H9 (cell line): ENCODE measurements at regions not wholly inside any gene's neighbourhood (a gene's known extent, or its start where the extent isn't known, plus 50 kb on each side); places are given as distances from the start of the nearest gene placed in this dataset.

Source experiments
- DNase-seq: peaks from one replicate; pipeline ENCODE4 v3.0.0-alpha.2; 2017
- H2AFZ ChIP-seq: one replicate; pipeline ENCODE4 v1.6.1; 2013; ENCODE audit warnings: mild to moderate bottlenecking, low read length, control low read depth, moderate library complexity
- H2AK5ac ChIP-seq: 2 replicates; pipeline ENCODE4 v1.6.1; 2013; ENCODE audit warnings: low read length, control low read depth, mixed read lengths; ENCODE audit not compliant: insufficient read length
- H2BK120ac ChIP-seq: one replicate; pipeline ENCODE4 v1.6.1; 2013; ENCODE audit warnings: low read depth, mild to moderate bottlenecking, low read length, control low read depth, inconsistent platforms; ENCODE audit not compliant: poor library complexity, severe bottlenecking
- H2BK12ac ChIP-seq: 2 replicates; pipeline ENCODE4 v1.6.1; 2013; ENCODE audit warnings: low read length, control low read depth, mixed read lengths, low read depth; ENCODE audit not compliant: insufficient read length
- H2BK15ac ChIP-seq: 2 replicates; pipeline ENCODE4 v1.6.1; 2013; ENCODE audit warnings: low read depth, low read length, control low read depth
- H2BK20ac ChIP-seq: one replicate; pipeline ENCODE4 v1.6.1; 2013; ENCODE audit warnings: low read depth, mild to moderate bottlenecking, low read length, control low read depth, inconsistent platforms; ENCODE audit not compliant: poor library complexity, severe bottlenecking
- H2BK5ac ChIP-seq: 2 replicates; pipeline ENCODE4 v1.6.1; 2013; ENCODE audit warnings: low read length, control low read depth, mixed read lengths; ENCODE audit not compliant: insufficient read length
- H3K14ac ChIP-seq: 2 replicates; pipeline ENCODE4 v1.6.1; 2013; ENCODE audit warnings: low read length, control low read depth; ENCODE audit not compliant: insufficient read depth
- H3K18ac ChIP-seq: 2 replicates; pipeline ENCODE4 v1.6.1; 2013; ENCODE audit warnings: low read depth, mild to moderate bottlenecking, mixed read lengths, low read length, control low read depth; ENCODE audit not compliant: insufficient read length
- H3K23ac ChIP-seq: 2 replicates; pipeline ENCODE4 v1.6.1; 2013; ENCODE audit warnings: low read length, control low read depth, mixed read lengths, low read depth; ENCODE audit not compliant: insufficient read length
- H3K23me2 ChIP-seq: 2 replicates; pipeline ENCODE4 v1.6.1; 2013; ENCODE audit warnings: low read depth, mild to moderate bottlenecking, mixed read lengths, low read length, control low read depth; ENCODE audit not compliant: insufficient read length, poor library complexity, severe bottlenecking
- H3K27ac ChIP-seq: 2 replicates; pipeline ENCODE4 v1.5.1; 2013; ENCODE audit warnings: low read length, control low read depth, mixed read lengths, low read depth; ENCODE audit not compliant: insufficient read length
- H3K27me3 ChIP-seq: 2 replicates; pipeline ENCODE4 v1.6.1; 2013; ENCODE audit warnings: low read length, control low read depth, inconsistent platforms; ENCODE audit not compliant: insufficient read depth
- H3K4ac ChIP-seq: 2 replicates; pipeline ENCODE4 v1.6.1; 2013; ENCODE audit warnings: low read depth, mild to moderate bottlenecking, control low read depth, inconsistent platforms, low read length, moderate library complexity
- H3K4me1 ChIP-seq: 2 replicates; pipeline ENCODE4 v1.6.1; 2013; ENCODE audit warnings: low read length, control low read depth, inconsistent platforms; ENCODE audit not compliant: insufficient read depth
- H3K4me2 ChIP-seq: 2 replicates; pipeline ENCODE4 v1.6.1; 2013; ENCODE audit warnings: low read length, control low read depth, mixed read lengths; ENCODE audit not compliant: insufficient read length, insufficient read depth
- H3K56ac ChIP-seq: 2 replicates; pipeline ENCODE4 v1.6.1; 2013; ENCODE audit warnings: low read depth, mild to moderate bottlenecking, mixed read lengths, low read length, control low read depth; ENCODE audit not compliant: insufficient read length
- H3K79me1 ChIP-seq: 2 replicates; pipeline ENCODE4 v1.6.1; 2013; ENCODE audit warnings: low read depth, mild to moderate bottlenecking, moderate library complexity, low read length, control low read depth, inconsistent platforms; ENCODE audit not compliant: insufficient read depth, poor library complexity, severe bottlenecking
- H3K79me2 ChIP-seq: 2 replicates; pipeline ENCODE4 v1.6.1; 2013; ENCODE audit warnings: low read length, control low read depth, inconsistent platforms; ENCODE audit not compliant: insufficient read depth
- H3K9ac ChIP-seq: 2 replicates; pipeline ENCODE4 v1.6.1; 2013; ENCODE audit warnings: low read length, control low read depth, mixed read lengths; ENCODE audit not compliant: insufficient read length; ENCODE audit errors: extremely low read depth
- H3K9me3 ChIP-seq: one replicate; pipeline ENCODE4 v1.6.1; 2013; ENCODE audit warnings: low read depth, low read length, inconsistent platforms; ENCODE audit not compliant: control insufficient read depth
- H3T11ph ChIP-seq: one replicate; pipeline ENCODE4 v1.6.1; 2013; ENCODE audit warnings: mild to moderate bottlenecking, low read length, control low read depth, inconsistent platforms
- H4K20me1 ChIP-seq: one replicate; pipeline ENCODE4 v1.6.1; 2013; ENCODE audit not compliant: control insufficient read depth, insufficient read length, insufficient read depth
- H4K5ac ChIP-seq: 2 replicates; pipeline ENCODE4 v1.6.1; 2013; ENCODE audit warnings: low read depth, mild to moderate bottlenecking, mixed read lengths, low read length, control low read depth; ENCODE audit not compliant: insufficient read length
- H4K8ac ChIP-seq: replicated peaks from 2 replicates; pipeline ENCODE4 v1.6.1; 2013; ENCODE audit warnings: low read length, control low read depth, mixed read lengths, low read depth; ENCODE audit not compliant: insufficient read length
- H4K91ac ChIP-seq: 2 replicates; pipeline ENCODE4 v1.6.1; 2013; ENCODE audit warnings: low read depth, mild to moderate bottlenecking, moderate library complexity, mixed read lengths, low read length, control low read depth; ENCODE audit not compliant: insufficient read length
- H3K27ac Mint-ChIP-seq, 3 experiments: 2 replicates in 2 of 3; 3 replicates in 1 of 3; pipeline ENCODE4 v1.8.0; 2020 to 2021; ENCODE audit warnings: mixed read lengths in 3 of 3, mild to moderate bottlenecking in 1 of 3, moderate library complexity in 1 of 3
- H3K27me3 Mint-ChIP-seq: 2 replicates; pipeline ENCODE4 v1.8.0; 2021; ENCODE audit warnings: low read depth, mild to moderate bottlenecking, moderate library complexity, mixed read lengths
- H3K36me3 Mint-ChIP-seq, 3 experiments: 2 replicates in 2 of 3; 3 replicates in 1 of 3; pipeline ENCODE4 v1.8.0; 2020 to 2021; ENCODE audit warnings: low read depth in 3 of 3, mixed read lengths in 3 of 3; ENCODE audit not compliant: insufficient read depth in 1 of 3
- H3K4me1 Mint-ChIP-seq, 2 experiments: 2 replicates each; pipeline ENCODE4 v1.8.0; 2020; ENCODE audit warnings: mixed read lengths in 2 of 2
- H3K4me3 Mint-ChIP-seq, 2 experiments: 2 replicates in 1 of 2; 3 replicates in 1 of 2; pipeline ENCODE4 v1.8.0; 2020 to 2021; ENCODE audit warnings: mild to moderate bottlenecking in 2 of 2, mixed read lengths in 2 of 2, moderate library complexity in 1 of 2
- H3K9me3 Mint-ChIP-seq, 2 experiments: 2 replicates in 1 of 2; 3 replicates in 1 of 2; pipeline ENCODE4 v1.8.0; 2020; ENCODE audit warnings: mild to moderate bottlenecking in 2 of 2, mixed read lengths in 2 of 2, moderate library complexity in 1 of 2
- CTCF ChIP-seq: fragments of 200-600 bp; sonication (generic); conservative IDR thresholded peaks from 3 replicates; pipeline ENCODE4 v1.8.0; 2021; ENCODE audit warnings: antibody characterized with exemption, mild to moderate bottlenecking
- WGBS: extraction: QIAGEN DNeasy Blood & Tissue Kit; methylation state at CpG from one replicate; pipeline ENCODE4 v1.1.7; 2013; ENCODE audit warnings: missing lambda C conversion rate, low lambda C conversion rate, mixed read lengths; ENCODE audit not compliant: insufficient read length; ENCODE audit errors: extremely low coverage; 5-methylcytosine and 5-hydroxymethylcytosine counted together

DNA sequence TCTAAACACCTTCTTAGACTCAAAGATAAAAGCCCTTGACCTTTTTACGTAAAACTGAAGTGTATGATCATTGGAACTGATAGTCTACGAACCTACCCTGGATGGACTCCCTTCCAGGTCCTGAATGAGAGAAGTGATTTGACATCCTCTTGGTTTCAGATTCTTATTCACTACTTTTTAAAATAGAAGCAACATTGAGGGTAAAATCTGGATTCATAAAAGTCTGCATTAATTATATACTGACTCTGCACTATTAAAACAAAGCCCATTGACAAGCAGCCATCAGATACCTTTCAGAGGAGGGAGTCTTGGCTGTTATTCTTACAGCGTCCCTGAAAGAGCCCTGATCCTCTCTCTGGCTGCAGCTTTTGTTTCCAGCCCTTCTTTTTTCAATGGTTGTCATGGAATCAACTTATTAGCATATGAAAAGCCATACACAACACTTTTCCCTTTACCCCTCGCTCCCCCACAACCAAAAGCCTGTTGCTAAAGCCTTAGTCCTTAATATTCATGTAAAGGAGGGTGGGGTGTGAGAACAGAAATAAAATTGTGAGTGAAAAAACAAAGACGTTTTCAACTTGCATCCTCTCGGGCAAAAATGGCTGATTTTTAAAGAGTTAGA is 270.0 kb upstream of the MARCKS start:
- Histone ChIP-seq H2BK5ac (no peak overlapping the region), H4K20me1 (no peaks in the 10 kb centered on the region), H4K91ac (no peak overlapping the region), H3T11ph (peak overlapping the region; percentile 89), H3K23ac (no peak overlapping the region), H3K4ac (no peak overlapping the region), H3K27ac (peak overlapping the region; percentile 35), H2BK12ac (peak overlapping the region; percentile 36), H3K9ac (no peak overlapping the region), H4K5ac (no peak overlapping the region), H2AK5ac (no peak overlapping the region), H3K4me1 (peaks cover 14% of the 10 kb centered on the region), H3K18ac (peak overlapping the region; percentile 36), H4K8ac (no peak overlapping the region), H3K79me1 (no peaks in the 10 kb centered on the region), H3K9me3 (no peaks in the 10 kb centered on the region), H3K79me2 (no peaks in the 10 kb centered on the region), H3K23me2 (no peaks in the 10 kb centered on the region), H2AFZ (no peak overlapping the region), H2BK15ac (no peak overlapping the region), H2BK120ac (peak overlapping the region; percentile 8), H3K14ac (no peak overlapping the region; the same call in 1 of the 2 replicates), H3K56ac (no peak overlapping the region), H2BK20ac (no peak overlapping the region), H3K4me2 (peak overlapping the region; percentile 34), H3K27me3 (no peaks in the 10 kb centered on the region)
- H3K36me3 Mint-ChIP-seq = peaks cover 0 to 5% (median 2%) of the 10 kb centered on the region in 3 experiments; a peak in 3 of 7 replicates
- DNase-seq = peak; percentile 62
- H3K27ac Mint-ChIP-seq = peak overlapping the region; percentile 95 to 98 (median 97)
- peak overlapping the region; percentile 38 to 59; a peak in 4 of 5 replicates for H3K4me3 Mint-ChIP-seq
- H3K4me1 Mint-ChIP-seq = peaks cover 55 to 57% of the 10 kb centered on the region in 2 experiments
- TF ChIP-seq CTCF = no peak
- WGBS = no CpG with 5 or more reads among the region's 6 CpGs
- no peaks in the 10 kb centered on the region for H3K9me3 Mint-ChIP-seq
- H3K27me3 Mint-ChIP-seq = no peaks in the 10 kb centered on the region
